Upper lobe of left lung (tissue), 6 donors: ENCODE measurements at regions not wholly inside any gene's neighbourhood (a gene's known extent, or its start where the extent isn't known, plus 50 kb on each side); places are given as distances from the start of the nearest gene placed in this dataset.

Experiments used
- ATAC-seq, 2 donors: fragments of 200-7000 bp; cut with Tn5 transposase; one replicate each; pipeline ENCODE4 v1.9.1; 2022; ENCODE audit warnings: mild to moderate bottlenecking in 2 of 2, moderate library complexity in 2 of 2; ENCODE audit not compliant: low FRiP score in 2 of 2
- DNase-seq, 2 donors: peaks; one replicate each; pipeline ENCODE4 v3.0.0-alpha.2; 2019 to 2020
- H3K27ac ChIP-seq, 4 donors: fragments of 200-600 bp; sonication (generic); one replicate each; pipeline ENCODE4 v1.5.1; 2016 to 2019
- H3K27me3 ChIP-seq, 4 donors: fragments of 200-600 bp; sonication (generic); one replicate each; pipeline ENCODE4 v1.5.1; 2017 to 2019
- H3K36me3 ChIP-seq, 4 donors: fragments of 200-600 bp; sonication (generic); one replicate each; pipeline ENCODE4 v1.5.1; 2016 to 2019
- H3K4me1 ChIP-seq, 4 donors: fragments of 200-600 bp; sonication (generic); one replicate each; pipeline ENCODE4 v1.5.1; 2018 to 2019
- H3K4me3 ChIP-seq, 4 donors: fragments of 200-600 bp; sonication (generic); one replicate each; pipeline ENCODE4 v1.5.1; 2017 to 2019; ENCODE audit warnings: mild to moderate bottlenecking in 2 of 4, moderate library complexity in 1 of 4
- H3K9me3 ChIP-seq, 4 donors: fragments of 200-600 bp; sonication (generic); one replicate each; pipeline ENCODE4 v1.5.1; 2018 to 2019
- EP300 ChIP-seq, 4 donors: sonication (generic); formaldehyde crosslinking; IDR thresholded peaks; one replicate each; pipeline ENCODE4 v1.5.1; 2017; ENCODE audit warnings: antibody characterized with exemption in 4 of 4, control low read depth in 2 of 4
- POLR2A ChIP-seq, 4 donors: fragments of 450-650 bp; IDR thresholded peaks; one replicate each; pipeline ENCODE4 v1.5.1; 2016 to 2017; ENCODE audit warnings: antibody characterized with exemption in 4 of 4, mild to moderate bottlenecking in 2 of 4
- POLR2AphosphoS5 ChIP-seq, 2 donors: sonication (generic); formaldehyde crosslinking; IDR thresholded peaks; one replicate each; pipeline ENCODE4 v1.5.1; 2017; ENCODE audit warnings: antibody characterized with exemption in 2 of 2
- WGBS, 2 donors: methylation state at CpG; one replicate each; pipeline ENCODE4 v1.1.5; 2017 to 2018; 5-methylcytosine and 5-hydroxymethylcytosine counted together
- TF ChIP-seq, protein P1 (sequence below), 6 experiments: fragments of 450-650 bp in 4 of 6; fragments of 200-600 bp in 2 of 6; sonication (generic) in 2 of 6; IDR thresholded peaks; one replicate each; pipeline ENCODE4 v1.5.1; 2016 to 2019; ENCODE audit warnings: antibody characterized with exemption in 6 of 6
- donor health status: DM: no; HTN: no; CAD: no; lungs with moderate emphysema.
- donor health status: DM: no; HTN: yes; CAD: no; lungs with severe emphysema.

DNA sequence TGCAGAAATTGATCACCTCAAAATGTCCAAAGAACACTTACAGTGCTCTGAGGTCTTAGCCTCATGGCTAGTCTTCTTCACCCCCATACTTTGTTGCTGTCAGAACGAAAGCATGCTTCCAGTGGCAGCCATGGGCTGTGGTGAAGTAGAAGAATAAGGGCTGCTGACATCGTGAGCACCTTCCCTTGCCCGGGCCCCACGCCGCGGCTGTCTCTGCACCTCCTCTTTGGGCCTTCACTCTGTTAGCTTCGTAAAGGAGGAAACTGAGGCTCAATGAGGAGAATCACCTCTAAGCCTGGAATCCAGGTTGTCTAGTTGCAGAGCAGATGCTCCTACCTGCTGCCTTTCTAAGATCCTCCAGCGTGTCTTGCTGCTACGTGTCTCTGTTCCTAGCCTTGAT is 139.5 kb upstream of the SLC28A3 start:
- no peaks in the 10 kb centered on the region for H3K4me1 ChIP-seq
- no peak overlapping the region for H3K4me3 ChIP-seq
- no peak for ATAC-seq
- DNase-seq: peak in 1 of 2 donors; percentile 61
- no peak overlapping the region for H3K27ac ChIP-seq
- TF ChIP-seq POLR2A (IDR thresholded peaks at IDR 0.05) (no peak), EP300 (IDR thresholded peaks at IDR 0.05) (no peak), POLR2AphosphoS5 (IDR thresholded peaks at IDR 0.05) (no peak)
- TF ChIP-seq, protein P1, sequence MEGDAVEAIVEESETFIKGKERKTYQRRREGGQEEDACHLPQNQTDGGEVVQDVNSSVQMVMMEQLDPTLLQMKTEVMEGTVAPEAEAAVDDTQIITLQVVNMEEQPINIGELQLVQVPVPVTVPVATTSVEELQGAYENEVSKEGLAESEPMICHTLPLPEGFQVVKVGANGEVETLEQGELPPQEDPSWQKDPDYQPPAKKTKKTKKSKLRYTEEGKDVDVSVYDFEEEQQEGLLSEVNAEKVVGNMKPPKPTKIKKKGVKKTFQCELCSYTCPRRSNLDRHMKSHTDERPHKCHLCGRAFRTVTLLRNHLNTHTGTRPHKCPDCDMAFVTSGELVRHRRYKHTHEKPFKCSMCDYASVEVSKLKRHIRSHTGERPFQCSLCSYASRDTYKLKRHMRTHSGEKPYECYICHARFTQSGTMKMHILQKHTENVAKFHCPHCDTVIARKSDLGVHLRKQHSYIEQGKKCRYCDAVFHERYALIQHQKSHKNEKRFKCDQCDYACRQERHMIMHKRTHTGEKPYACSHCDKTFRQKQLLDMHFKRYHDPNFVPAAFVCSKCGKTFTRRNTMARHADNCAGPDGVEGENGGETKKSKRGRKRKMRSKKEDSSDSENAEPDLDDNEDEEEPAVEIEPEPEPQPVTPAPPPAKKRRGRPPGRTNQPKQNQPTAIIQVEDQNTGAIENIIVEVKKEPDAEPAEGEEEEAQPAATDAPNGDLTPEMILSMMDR (IDR thresholded peaks at IDR 0.05): no peak
- no peaks in the 10 kb centered on the region for H3K36me3 ChIP-seq
- WGBS, 2 donors: 94 to 96% methylated on average over 9 of the region's 9 CpGs
- H3K27me3 ChIP-seq: no peaks in the 10 kb centered on the region
- no peaks in the 10 kb centered on the region for H3K9me3 ChIP-seq

DNA sequence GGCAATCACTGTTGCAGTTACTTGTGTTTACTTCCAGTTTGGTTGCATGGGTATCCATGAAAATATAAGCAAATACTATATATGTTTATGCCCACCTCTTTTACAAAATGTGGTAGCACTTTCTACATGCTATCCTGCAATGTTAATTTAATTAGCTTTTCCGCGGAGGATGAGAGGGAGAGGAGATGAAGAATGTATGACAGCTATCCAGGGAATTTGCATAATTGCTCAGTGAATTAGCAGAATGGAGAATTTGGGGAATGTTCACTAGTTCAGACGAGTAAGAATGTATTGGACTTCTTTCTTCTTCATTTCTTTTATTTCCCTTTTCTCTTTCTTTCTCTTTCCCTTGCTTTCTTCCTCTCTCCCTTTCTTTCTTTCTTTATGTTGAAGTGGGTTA is 140.7 kb upstream of the SLC28A3 start:
- no peak overlapping the region for H3K4me3 ChIP-seq
- no peaks in the 10 kb centered on the region for H3K36me3 ChIP-seq
- H3K27me3 ChIP-seq: no peaks in the 10 kb centered on the region
- ATAC-seq (no peak), DNase-seq (no peak)
- 82 to 86% methylated on average over 3 of the region's 3 CpGs for WGBS, 2 donors
- H3K4me1 ChIP-seq: no peaks in the 10 kb centered on the region
- H3K27ac ChIP-seq: no peak overlapping the region
- H3K9me3 ChIP-seq: no peaks in the 10 kb centered on the region
- TF ChIP-seq, protein P1 (IDR thresholded peaks at IDR 0.05): no peak
- no peak for TF ChIP-seq EP300 (IDR thresholded peaks at IDR 0.05)
- no peak for TF ChIP-seq POLR2AphosphoS5 (IDR thresholded peaks at IDR 0.05)
- TF ChIP-seq POLR2A (IDR thresholded peaks at IDR 0.05): no peak

DNA sequence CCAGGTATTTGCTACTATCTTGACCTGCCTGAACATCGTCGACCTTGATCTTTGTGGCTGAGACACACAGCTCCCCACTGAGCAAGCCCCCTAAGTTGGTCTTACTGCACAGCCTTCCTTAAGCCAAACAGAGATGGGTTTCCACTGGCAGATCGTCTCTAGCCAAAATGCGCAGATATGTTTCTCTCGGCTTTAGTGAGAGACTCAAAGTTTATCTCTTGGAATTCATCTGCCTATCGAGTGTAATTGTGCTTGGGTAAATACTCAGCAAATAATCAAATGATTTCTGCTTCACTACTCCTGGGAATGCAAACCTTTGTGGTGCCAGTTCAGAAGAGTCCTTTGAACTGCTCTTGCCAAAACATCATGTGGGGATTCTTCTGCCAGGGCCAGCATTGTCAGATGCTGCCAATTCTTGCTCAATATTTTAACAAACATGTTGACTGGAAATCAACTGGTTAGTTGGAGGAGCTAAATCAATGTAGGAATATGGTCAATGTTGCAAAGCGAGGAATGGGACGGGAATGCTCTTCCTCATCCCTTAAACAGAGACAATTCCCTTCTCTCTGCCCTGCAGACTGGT is 141.2 kb upstream of the SLC28A3 start:
- TF ChIP-seq EP300 (IDR thresholded peaks at IDR 0.05) (no peak), POLR2AphosphoS5 (IDR thresholded peaks at IDR 0.05) (no peak), POLR2A (IDR thresholded peaks at IDR 0.05) (no peak)
- TF ChIP-seq, protein P1 (IDR thresholded peaks at IDR 0.05): no peak
- Histone ChIP-seq H3K27me3 (no peaks in the 10 kb centered on the region), H3K4me3 (no peak overlapping the region), H3K9me3 (no peaks in the 10 kb centered on the region), H3K27ac (no peak overlapping the region), H3K4me1 (no peaks in the 10 kb centered on the region), H3K36me3 (no peaks in the 10 kb centered on the region)
- WGBS, 2 donors: 83 to 85% methylated on average over 8 of the region's 8 CpGs
- ATAC-seq: no peak
- DNase-seq: no peak

DNA sequence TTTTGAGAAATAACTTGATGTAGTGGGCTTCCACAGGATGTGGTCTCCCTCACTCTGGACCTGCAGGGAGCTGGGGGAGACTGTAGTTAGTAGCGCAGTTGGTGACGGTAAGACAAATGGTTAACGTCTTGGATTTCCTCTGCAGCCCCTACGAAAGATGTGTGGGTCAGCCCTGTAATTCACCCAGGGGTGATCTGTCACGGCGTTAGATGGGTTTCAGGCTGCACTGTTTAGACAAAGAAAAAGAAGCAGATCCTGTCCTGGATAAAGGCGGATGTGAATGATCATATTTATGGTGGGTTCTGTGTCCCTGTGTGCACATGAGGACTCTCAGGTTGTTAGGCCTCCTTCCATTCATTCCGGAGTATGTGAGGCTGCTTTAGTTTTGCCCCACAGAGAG is 142.0 kb upstream of the SLC28A3 start:
- TF ChIP-seq, protein P1 (IDR thresholded peaks at IDR 0.05): no peak
- TF ChIP-seq POLR2A (IDR thresholded peaks at IDR 0.05) (no peak), POLR2AphosphoS5 (IDR thresholded peaks at IDR 0.05) (no peak), EP300 (IDR thresholded peaks at IDR 0.05) (no peak)
- H3K4me1 ChIP-seq: no peaks in the 10 kb centered on the region
- ATAC-seq: no peak
- WGBS, 2 donors: 63 to 64% methylated on average over 8 of the region's 8 CpGs
- no peak overlapping the region for H3K27ac ChIP-seq
- no peak overlapping the region for H3K4me3 ChIP-seq
- H3K36me3 ChIP-seq: no peaks in the 10 kb centered on the region
- DNase-seq: no peak
- H3K9me3 ChIP-seq: no peaks in the 10 kb centered on the region
- no peaks in the 10 kb centered on the region for H3K27me3 ChIP-seq

DNA sequence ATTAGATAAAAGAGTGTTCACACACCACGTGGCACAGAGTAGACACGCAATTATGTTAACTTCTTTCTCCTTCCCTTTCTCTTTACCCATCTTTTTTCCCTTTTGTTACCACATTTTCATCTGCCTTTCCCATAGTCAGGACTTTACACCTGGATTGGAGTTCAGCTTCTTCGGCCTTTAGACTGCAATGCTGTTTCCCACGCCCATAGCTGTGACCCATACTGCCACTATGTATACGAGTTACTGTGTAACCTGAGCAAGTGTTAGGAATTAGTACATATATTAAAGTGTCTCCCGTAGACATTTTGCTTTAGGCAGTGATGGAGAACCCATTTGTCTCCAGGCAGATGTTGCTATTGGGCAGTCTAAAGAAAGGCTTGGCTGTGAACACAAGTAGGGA is 143.6 kb upstream of the SLC28A3 start:
- H3K27me3 ChIP-seq: no peaks in the 10 kb centered on the region
- H3K4me1 ChIP-seq: no peaks in the 10 kb centered on the region
- H3K4me3 ChIP-seq: no peak overlapping the region
- ATAC-seq (no peak), DNase-seq (no peak)
- no peaks in the 10 kb centered on the region for H3K9me3 ChIP-seq
- WGBS, 2 donors: 82 to 83% methylated on average over 6 of the region's 6 CpGs
- H3K27ac ChIP-seq: no peak overlapping the region
- TF ChIP-seq EP300 (IDR thresholded peaks at IDR 0.05) (no peak), POLR2A (IDR thresholded peaks at IDR 0.05) (no peak), POLR2AphosphoS5 (IDR thresholded peaks at IDR 0.05) (no peak)
- TF ChIP-seq, protein P1 (IDR thresholded peaks at IDR 0.05): no peak
- no peaks in the 10 kb centered on the region for H3K36me3 ChIP-seq
